Epithelial cell of esophagus (primary cell): ENCODE measurements at regions not wholly inside any gene's neighbourhood (a gene's known extent, or its start where the extent isn't known, plus 50 kb on each side); places are given as distances from the start of the nearest gene placed in this dataset.

Experiments used
- DNase-seq: peaks from one replicate; pipeline ENCODE4 v3.0.0; 2010; ENCODE audit warnings: low read depth
- H3K4me3 ChIP-seq: 2 replicates; pipeline ENCODE4 v1.5.1; 2011; ENCODE audit warnings: mild to moderate bottlenecking, low read length, control low read depth
- TF ChIP-seq, protein P1 (sequence below): IDR thresholded peaks from 2 replicates; pipeline ENCODE4 v1.5.1; 2011; ENCODE audit warnings: low read depth, mild to moderate bottlenecking, low read length, control low read depth, inconsistent platforms; ENCODE audit not compliant: insufficient read depth; ENCODE audit errors: missing control alignments

GRCh38 chr16:80191928-80192327, 348.9 kb upstream of the DYNLRB2 start:
- H3K4me3 ChIP-seq = no peak overlapping the region
- TF ChIP-seq, protein P1, sequence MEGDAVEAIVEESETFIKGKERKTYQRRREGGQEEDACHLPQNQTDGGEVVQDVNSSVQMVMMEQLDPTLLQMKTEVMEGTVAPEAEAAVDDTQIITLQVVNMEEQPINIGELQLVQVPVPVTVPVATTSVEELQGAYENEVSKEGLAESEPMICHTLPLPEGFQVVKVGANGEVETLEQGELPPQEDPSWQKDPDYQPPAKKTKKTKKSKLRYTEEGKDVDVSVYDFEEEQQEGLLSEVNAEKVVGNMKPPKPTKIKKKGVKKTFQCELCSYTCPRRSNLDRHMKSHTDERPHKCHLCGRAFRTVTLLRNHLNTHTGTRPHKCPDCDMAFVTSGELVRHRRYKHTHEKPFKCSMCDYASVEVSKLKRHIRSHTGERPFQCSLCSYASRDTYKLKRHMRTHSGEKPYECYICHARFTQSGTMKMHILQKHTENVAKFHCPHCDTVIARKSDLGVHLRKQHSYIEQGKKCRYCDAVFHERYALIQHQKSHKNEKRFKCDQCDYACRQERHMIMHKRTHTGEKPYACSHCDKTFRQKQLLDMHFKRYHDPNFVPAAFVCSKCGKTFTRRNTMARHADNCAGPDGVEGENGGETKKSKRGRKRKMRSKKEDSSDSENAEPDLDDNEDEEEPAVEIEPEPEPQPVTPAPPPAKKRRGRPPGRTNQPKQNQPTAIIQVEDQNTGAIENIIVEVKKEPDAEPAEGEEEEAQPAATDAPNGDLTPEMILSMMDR = no peak
- DNase-seq = no peak

- TF ChIP-seq, protein P1 = no peak
- H3K4me3 ChIP-seq = no peak overlapping the region
- no peak for DNase-seq
Observed at GRCh38 chr16:80189476-80190175, 351.2 kb upstream of the DYNLRB2 start.

GRCh38 chr16:80176114-80176513, 364.7 kb upstream of the DYNLRB2 start:
- DNase-seq = peak; percentile 24
- TF ChIP-seq, protein P1 = no peak
- H3K4me3 ChIP-seq = no peak overlapping the region

DNA sequence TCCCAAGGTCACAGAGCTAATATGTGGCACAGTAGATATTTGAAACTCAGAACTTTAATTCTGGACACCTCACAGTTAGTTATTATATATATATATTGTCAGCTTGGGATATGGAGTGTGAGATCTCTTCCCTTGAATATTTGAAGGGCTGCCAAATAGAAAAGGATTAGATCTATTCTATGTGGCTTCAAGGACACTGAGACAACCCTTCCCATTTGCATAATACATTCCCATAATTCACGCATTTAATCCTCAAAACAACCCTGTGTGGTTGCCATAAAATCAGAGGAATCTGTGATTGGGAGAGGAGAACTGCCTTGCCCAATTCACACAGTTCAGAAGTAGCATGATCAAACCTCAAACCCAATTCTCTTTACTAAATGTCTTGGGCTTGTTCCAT, 365.8 kb upstream of the DYNLRB2 start:
- H3K4me3 ChIP-seq = no peak overlapping the region
- TF ChIP-seq, protein P1 = no peak
- no peak for DNase-seq

DNA sequence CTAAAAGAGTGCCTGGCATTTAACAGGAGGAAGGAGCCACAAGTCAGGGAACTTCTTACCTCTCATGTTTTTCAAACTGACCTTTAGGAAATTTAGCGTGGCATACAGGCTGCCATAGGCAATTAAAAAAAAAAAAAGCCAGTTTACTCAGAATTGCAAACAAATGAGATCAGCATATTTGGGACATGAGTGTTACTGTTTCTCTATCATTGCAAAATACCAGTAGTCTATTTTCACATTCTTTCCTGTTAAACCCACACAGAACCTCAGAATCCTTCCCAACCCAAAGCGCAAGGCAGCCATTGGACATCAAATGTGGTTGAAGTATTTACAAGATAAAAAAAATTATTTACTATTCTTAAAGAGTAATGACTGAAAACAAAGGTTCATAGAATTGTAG, 366.4 kb upstream of the DYNLRB2 start:
- TF ChIP-seq, protein P1 = no peak
- DNase-seq = peak; percentile 83
- no peak overlapping the region for H3K4me3 ChIP-seq

- H3K4me3 ChIP-seq = no peak overlapping the region
- TF ChIP-seq, protein P1 = no peak
- DNase-seq = no peak
Observed at GRCh38 chr16:80171746-80172145, 369.0 kb upstream of the DYNLRB2 start.

DNA sequence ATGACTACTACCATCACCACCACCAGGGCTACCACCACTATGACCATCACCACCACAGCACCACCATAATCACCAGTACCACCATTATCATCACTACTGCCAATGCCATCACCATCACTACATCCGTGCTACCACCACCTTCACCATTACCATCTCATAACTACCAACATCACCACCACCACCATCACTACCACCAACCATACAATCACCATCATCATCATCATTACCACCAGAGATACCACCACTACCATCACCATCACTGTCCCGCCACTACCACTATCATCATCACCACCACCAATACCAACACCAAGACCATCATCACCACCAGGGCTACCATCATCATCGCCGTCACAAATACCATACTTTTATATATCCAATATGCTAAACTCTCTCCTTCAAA, 369.6 kb upstream of the DYNLRB2 start:
- TF ChIP-seq, protein P1 = no peak
- no peak overlapping the region for H3K4me3 ChIP-seq
- DNase-seq = no peak
